ENCODE measurements at regions not wholly inside any gene's neighbourhood (a gene's known extent, or its start where the extent isn't known, plus 50 kb on each side); places are given as distances from the start of the nearest gene placed in this dataset.
A peak's percentile ranks its signal among the peaks of the same experiment; 100 is the strongest.

DNA sequence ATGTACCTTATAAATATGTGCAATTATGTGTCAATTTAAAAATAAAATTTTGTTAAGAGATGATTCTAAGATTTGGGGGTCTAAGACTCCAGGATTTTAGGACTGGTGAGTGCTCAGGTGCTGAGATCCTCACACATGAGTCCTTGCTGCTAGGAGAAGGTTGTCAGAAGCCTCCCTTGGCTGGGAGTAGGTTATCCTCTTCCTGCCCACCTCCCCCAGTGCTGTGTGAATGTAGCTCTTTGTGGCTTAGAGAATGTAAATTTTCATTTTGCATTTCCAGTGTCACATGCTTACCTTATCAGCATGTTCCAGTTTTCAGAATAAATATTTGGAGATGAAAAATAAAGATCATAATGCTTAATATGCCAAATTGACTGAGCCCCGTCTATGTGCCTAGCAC, 114.2 kb upstream of the MDM1 start:
- DNase-seq (ENCODE audit: low spot score) = no peak
- H3K36me3 Mint-ChIP-seq (ENCODE audit: low read depth) = peaks cover 8% of the 10 kb centered on the region
- intact Hi-C loops (cut with micrococcal nuclease) = no loop called here
- H3K27ac Mint-ChIP-seq = no peak overlapping the region
- peaks cover 20% of the 10 kb centered on the region for H3K9me3 Mint-ChIP-seq
- H3K27me3 Mint-ChIP-seq (ENCODE audit: low read depth) = no peaks in the 10 kb centered on the region
- H3K4me3 Mint-ChIP-seq (ENCODE audit: low read depth) = no peak overlapping the region
- peaks cover 44% of the 10 kb centered on the region for H3K4me1 Mint-ChIP-seq (ENCODE audit: low read depth)

DNA sequence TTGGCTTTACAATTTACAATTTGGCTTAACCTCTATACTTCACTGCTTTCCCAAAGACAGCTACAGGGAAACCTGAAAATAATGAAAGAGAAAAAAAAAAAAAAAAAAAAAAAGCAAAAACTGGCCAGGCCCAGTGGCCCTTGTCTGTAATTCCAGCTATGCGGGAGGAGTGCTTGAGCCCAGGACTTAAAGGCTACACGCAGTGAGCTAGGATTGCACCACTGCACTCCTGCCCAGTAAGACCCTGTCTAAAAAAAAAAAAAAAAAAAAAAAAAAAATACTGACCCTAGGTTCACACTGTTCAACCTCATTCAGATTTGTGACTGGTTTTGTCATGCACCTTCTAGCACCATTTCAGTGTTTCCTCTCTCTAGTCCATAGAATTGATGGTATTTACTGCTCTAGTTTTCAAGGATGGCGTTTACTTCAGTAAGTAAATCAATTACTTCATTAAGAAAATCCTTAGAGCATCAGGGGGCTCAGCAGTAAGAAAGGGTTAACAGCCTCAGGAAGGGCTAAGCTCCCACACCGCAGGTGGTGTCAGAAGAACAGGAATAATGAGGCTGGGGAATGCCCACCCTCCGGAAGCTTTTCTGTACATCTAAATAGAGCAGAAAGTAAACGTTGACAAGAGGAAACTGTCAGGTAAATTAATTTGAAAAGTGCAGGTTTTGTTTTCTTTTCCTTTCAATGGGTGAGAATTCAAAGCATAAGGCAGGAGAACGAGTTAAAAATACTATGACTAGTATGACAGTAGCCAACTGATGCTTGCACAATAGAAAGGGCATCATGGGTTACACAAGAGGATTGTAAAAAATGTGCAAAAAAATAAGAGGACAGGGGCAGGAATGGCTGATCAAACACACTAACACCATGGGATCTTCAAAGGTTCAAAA, 115.0 kb upstream of the MDM1 start:
- Mint-ChIP-seq H3K36me3 (ENCODE audit: low read depth) (peaks cover 8% of the 10 kb centered on the region), H3K27me3 (ENCODE audit: low read depth) (no peaks in the 10 kb centered on the region), H3K4me3 (ENCODE audit: low read depth) (no peak overlapping the region), H3K27ac (no peak overlapping the region), H3K4me1 (ENCODE audit: low read depth) (peaks cover 47% of the 10 kb centered on the region), H3K9me3 (peaks cover 20% of the 10 kb centered on the region)
- DNase-seq (ENCODE audit: low spot score) = no peak
- intact Hi-C loops (cut with micrococcal nuclease) = no loop called here

DNA sequence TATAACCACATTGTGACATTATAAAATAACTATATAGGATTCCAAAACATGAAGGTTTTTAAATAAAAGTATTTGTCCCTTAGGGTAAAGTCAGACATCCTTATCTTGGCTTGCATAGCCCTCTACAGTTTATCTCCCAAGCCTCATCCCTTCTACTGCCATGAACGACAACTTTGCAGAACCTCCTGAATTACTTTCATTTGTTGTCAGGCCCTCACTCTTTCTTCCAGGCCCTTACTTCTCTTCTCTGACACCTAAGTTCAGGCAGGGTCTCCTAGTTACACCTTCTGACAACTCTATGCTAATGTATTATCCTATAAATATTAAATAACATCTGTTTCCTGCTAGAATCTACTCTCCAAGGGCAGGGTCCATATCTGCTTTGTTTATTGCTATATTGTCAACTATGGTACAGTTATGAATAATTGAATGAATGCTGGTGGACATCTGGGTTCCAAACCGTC, 115.7 kb upstream of the MDM1 start:
- H3K4me1 Mint-ChIP-seq (ENCODE audit: low read depth) = peaks cover 51% of the 10 kb centered on the region
- DNase-seq (ENCODE audit: low spot score) = no peak
- H3K27ac Mint-ChIP-seq = no peak overlapping the region
- peaks cover 20% of the 10 kb centered on the region for H3K9me3 Mint-ChIP-seq
- H3K4me3 Mint-ChIP-seq (ENCODE audit: low read depth) = no peak overlapping the region
- peaks cover 8% of the 10 kb centered on the region for H3K36me3 Mint-ChIP-seq (ENCODE audit: low read depth)
- no peaks in the 10 kb centered on the region for H3K27me3 Mint-ChIP-seq (ENCODE audit: low read depth)
- intact Hi-C loops (cut with micrococcal nuclease) = no loop called here

DNA sequence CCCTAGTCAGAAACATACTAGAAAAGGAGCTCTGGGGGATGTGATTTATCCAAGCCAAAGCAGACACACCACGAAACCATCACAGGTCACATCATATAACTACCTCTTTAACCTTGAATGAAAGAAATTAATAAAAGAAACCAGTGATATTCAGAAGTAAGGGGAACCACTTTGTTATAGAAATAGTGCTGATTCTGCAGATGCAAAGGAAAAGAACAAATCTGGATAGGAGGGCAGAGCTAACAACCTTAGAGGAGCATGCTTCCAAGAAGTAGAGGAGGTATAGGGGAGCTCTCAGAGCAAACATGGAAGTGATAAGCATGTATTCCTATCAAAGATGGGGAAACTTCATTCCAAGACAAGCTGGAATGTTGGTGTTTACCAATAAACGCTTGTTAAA, 117.0 kb upstream of the MDM1 start:
- Mint-ChIP-seq H3K4me1 (ENCODE audit: low read depth) (peaks cover 64% of the 10 kb centered on the region), H3K4me3 (ENCODE audit: low read depth) (no peak overlapping the region), H3K36me3 (ENCODE audit: low read depth) (peaks cover 2% of the 10 kb centered on the region), H3K27me3 (ENCODE audit: low read depth) (no peaks in the 10 kb centered on the region), H3K27ac (no peak overlapping the region), H3K9me3 (peaks cover 11% of the 10 kb centered on the region)
- DNase-seq (ENCODE audit: low spot score) = no peak
- intact Hi-C loops (cut with micrococcal nuclease) = no loop called here

DNA sequence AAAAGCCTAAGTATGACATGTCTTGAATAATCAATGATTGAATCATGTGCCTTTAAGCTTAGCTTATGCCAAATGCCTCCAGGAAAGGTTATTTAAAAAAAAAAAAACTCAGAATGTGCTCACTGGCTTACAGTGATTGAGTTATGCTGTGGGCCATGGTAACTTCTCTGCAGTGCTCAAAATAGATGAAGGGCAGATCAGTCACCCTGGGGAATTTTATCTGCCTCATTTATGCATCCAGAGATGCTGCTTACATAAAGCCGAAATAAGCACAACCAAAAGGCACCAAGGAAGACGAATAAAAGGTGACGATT, 118.7 kb upstream of the MDM1 start:
- Mint-ChIP-seq H3K4me3 (ENCODE audit: low read depth) (peak overlapping the region; percentile 43), H3K27ac (peak overlapping the region; percentile 95), H3K27me3 (ENCODE audit: low read depth) (no peaks in the 10 kb centered on the region), H3K4me1 (ENCODE audit: low read depth) (peaks cover 79% of the 10 kb centered on the region), H3K9me3 (no peaks in the 10 kb centered on the region), H3K36me3 (ENCODE audit: low read depth) (no peaks in the 10 kb centered on the region)
- DNase-seq (ENCODE audit: low spot score) = no peak
- intact Hi-C loops (cut with micrococcal nuclease) = loop anchor here (1.0 to 5.0 kb wide), 12 partner anchors 30 to 753 kb away; partner anchors contain the start of genes NUP107, RAP1B and SLC35E3

DNA sequence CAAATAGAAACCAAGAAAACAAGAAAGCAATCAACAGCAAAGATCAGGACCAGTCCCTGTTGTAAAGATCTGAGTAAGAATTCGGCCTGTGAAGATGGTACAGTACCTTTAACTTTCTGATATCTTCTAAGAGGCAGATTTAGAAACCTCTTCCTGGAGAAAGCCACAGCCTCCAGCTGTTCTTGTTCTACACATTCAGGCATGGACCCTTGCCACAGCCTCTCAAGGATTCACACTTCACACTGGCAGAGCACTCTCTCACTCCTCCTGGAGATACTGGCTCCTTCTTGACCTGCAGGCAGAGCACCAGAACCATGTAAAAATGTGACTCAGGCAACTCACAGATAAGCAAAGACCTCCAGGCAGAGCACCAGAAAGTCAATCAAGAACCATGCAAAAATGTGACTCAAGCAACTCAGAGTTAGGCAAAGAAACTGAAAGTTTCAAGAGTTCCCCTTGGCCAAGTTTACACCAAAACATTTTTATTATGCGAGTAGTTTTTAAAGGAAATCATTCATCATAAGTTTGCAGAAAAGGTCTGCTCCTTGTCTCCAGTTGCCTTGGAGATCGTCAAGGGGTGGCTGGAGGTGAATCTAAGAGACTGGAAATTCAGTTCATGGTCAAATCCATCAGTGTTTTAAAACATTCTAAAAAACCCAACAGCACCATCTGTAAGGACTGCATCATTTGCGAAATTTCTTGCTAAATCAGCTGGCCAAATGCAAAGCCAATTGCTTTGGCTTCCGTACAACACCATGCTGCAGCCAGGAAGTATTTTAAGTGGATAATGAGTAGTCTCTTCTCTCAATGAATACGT, 119.3 kb upstream of the MDM1 start:
- peak overlapping the region; percentile 43 for H3K4me3 Mint-ChIP-seq (ENCODE audit: low read depth)
- intact Hi-C loops (cut with micrococcal nuclease) = loop anchor here (1.0 to 5.0 kb wide), 12 partner anchors 30 to 753 kb away; partner anchors contain the start of genes NUP107, RAP1B and SLC35E3
- peaks cover 3% of the 10 kb centered on the region for H3K9me3 Mint-ChIP-seq
- peak; percentile 55 for DNase-seq (ENCODE audit: low spot score)
- no peaks in the 10 kb centered on the region for H3K27me3 Mint-ChIP-seq (ENCODE audit: low read depth)
- no peaks in the 10 kb centered on the region for H3K36me3 Mint-ChIP-seq (ENCODE audit: low read depth)
- H3K4me1 Mint-ChIP-seq (ENCODE audit: low read depth) = peaks cover 78% of the 10 kb centered on the region
- H3K27ac Mint-ChIP-seq = peak overlapping the region; percentile 95

DNA sequence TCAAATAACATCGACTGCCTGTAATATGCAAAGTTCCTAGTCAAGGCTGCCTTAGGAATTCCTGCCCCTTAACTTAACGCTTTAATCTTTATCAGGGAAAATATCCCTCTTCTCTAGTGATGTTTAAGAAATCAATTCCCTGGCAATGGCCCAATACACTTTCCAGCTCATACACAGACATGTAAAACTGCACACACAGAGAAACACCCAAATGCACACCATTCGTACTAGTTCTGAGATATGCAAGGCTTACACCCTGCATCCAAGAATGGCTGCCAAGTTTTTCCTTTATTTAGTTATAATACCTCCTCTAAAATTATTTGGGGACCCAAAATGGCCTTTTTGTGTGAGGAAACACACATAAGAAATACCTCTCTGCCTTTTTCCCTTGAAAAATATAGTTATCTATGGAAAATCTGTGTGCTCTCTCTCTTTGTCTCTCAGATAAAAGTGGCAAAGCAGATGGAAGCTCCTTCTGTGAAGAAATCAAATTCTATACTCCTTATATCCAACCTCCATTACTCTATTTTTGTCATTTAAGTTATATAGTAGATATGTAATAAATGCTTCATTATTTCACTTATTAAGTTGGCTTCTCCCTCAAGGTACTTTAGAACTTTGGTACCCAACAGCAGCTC, 120.0 kb upstream of the MDM1 start:
- H3K4me1 Mint-ChIP-seq (ENCODE audit: low read depth) = peaks cover 75% of the 10 kb centered on the region
- no peak for DNase-seq (ENCODE audit: low spot score)
- H3K27me3 Mint-ChIP-seq (ENCODE audit: low read depth) = no peaks in the 10 kb centered on the region
- H3K36me3 Mint-ChIP-seq (ENCODE audit: low read depth) = no peaks in the 10 kb centered on the region
- H3K9me3 Mint-ChIP-seq = peaks cover 3% of the 10 kb centered on the region
- peak overlapping the region; percentile 20 for H3K4me3 Mint-ChIP-seq (ENCODE audit: low read depth)
- intact Hi-C loops (cut with micrococcal nuclease) = loop anchor here (5.0 kb wide), 1 partner anchor 335 kb away; no protein-coding TSS in a partner anchor
- peak overlapping the region; percentile 95 for H3K27ac Mint-ChIP-seq

DNA sequence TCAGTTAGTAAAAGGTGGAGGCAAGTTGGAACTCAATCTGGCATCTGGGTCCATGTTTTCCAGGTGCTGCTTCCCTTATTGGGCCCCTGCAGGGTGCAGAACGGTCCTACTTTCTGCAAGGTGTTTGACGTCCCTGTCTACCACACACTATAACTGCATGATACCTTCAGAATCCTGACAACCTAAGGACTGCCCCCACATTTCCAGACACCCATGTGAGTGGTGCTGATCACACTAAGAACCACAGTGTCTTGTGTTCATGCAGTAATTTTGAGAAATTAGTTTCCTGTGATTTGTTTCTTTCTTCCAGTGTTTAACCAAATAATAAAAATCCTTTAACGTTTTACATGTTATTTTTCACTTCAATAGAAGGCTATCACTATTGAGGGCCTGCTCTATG, 121.1 kb upstream of the MDM1 start:
- Mint-ChIP-seq H3K36me3 (ENCODE audit: low read depth) (no peaks in the 10 kb centered on the region), H3K4me1 (ENCODE audit: low read depth) (peaks cover 70% of the 10 kb centered on the region), H3K9me3 (peaks cover 3% of the 10 kb centered on the region), H3K27ac (no peak overlapping the region), H3K4me3 (ENCODE audit: low read depth) (no peak overlapping the region), H3K27me3 (ENCODE audit: low read depth) (no peaks in the 10 kb centered on the region)
- DNase-seq (ENCODE audit: low spot score) = no peak
- intact Hi-C loops (cut with micrococcal nuclease) = loop anchor here (5.0 kb wide), 1 partner anchor 336 kb away; no protein-coding TSS in a partner anchor

DNA sequence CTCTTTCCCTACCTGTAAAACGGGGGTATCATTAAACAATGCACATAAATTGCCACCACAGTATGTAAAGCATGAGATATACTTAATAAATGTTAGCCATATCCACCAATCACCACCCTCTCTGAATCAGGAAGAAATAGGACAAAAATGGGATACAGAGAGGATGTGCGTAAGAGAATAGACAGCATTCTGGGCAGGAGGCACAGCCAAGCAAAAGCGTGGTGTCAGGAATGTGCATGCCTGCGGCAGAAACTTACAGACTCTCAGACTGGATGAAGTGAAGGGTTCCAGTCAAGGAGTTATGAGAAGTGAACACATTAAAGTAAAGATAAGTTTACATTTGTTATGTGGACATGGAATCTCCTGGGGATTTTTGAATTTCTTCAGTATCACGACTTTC, 121.7 kb upstream of the MDM1 start:
- no peak overlapping the region for H3K27ac Mint-ChIP-seq

DNA sequence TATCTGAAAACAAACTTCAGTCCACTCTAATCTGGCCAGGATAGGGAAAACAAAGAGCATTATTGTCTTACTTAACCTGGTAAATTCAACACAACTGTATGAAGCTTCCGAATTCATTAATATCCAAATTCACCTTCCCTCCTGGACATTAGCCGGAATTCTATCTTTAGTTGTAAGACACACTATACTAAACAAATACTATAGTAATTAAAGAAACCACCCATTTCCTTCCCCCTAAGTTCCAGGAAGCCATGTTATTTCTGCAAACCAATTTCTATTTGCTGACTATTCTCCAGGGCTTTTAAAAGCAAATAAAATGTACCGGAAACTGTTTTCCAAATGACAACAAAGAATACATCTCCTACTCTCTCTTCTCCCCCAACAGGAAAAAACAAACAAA, 122.7 kb upstream of the MDM1 start:
- Mint-ChIP-seq H3K27me3 (ENCODE audit: low read depth) (no peaks in the 10 kb centered on the region), H3K36me3 (ENCODE audit: low read depth) (no peaks in the 10 kb centered on the region), H3K27ac (no peak overlapping the region), H3K9me3 (peaks cover 3% of the 10 kb centered on the region), H3K4me3 (ENCODE audit: low read depth) (no peak overlapping the region), H3K4me1 (ENCODE audit: low read depth) (peaks cover 65% of the 10 kb centered on the region)
- intact Hi-C loops (cut with micrococcal nuclease) = loop anchor here (5.0 kb wide), 1 partner anchor 338 kb away; no protein-coding TSS in a partner anchor
- no peak for DNase-seq (ENCODE audit: low spot score)

More for the DNA sequence above, 121.7 kb upstream of the MDM1 start:
- Mint-ChIP-seq H3K4me1 (ENCODE audit: low read depth) (peaks cover 70% of the 10 kb centered on the region), H3K36me3 (ENCODE audit: low read depth) (no peaks in the 10 kb centered on the region), H3K9me3 (peaks cover 3% of the 10 kb centered on the region), H3K27me3 (ENCODE audit: low read depth) (no peaks in the 10 kb centered on the region), H3K4me3 (ENCODE audit: low read depth) (no peak overlapping the region)
- no peak for DNase-seq (ENCODE audit: low spot score)
- intact Hi-C loops (cut with micrococcal nuclease) = loop anchor here (5.0 kb wide), 1 partner anchor 337 kb away; no protein-coding TSS in a partner anchor

DNA sequence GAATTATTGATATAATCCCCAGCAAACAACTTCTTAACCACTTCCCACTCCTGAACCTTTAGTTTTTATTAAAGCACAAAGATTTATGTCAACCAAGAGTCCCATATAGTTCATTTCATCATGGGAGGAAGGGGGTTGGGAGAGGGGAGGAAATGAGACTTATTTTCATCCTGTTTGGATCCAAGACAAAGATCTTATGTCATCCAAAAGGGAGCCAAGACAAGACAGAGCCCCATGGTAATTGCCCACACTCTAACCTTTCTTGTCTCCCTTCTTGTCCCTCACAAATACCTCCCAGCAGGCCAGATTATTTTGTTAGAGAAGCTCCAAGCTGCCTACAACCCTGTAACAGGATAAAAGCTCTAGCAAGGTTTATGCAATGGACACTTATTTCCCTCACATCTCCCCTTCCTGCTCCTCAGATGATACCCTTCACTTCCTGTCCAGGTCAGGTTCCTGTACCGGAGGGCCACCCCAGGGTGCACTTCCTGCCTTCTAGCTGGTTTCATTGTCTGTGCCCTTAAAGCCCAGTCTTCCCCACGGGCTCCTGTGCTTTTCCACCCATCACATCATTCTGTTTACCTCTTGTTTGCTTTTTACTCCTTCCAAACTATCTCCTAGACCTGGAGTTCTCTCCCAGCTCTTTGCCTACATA, 123.7 kb upstream of the MDM1 start:
- H3K27me3 Mint-ChIP-seq (ENCODE audit: low read depth) = no peaks in the 10 kb centered on the region
- DNase-seq (ENCODE audit: low spot score) = no peak
- H3K27ac Mint-ChIP-seq = peak overlapping the region; percentile 21
- H3K36me3 Mint-ChIP-seq (ENCODE audit: low read depth) = no peaks in the 10 kb centered on the region
- peaks cover 3% of the 10 kb centered on the region for H3K9me3 Mint-ChIP-seq
- peaks cover 58% of the 10 kb centered on the region for H3K4me1 Mint-ChIP-seq (ENCODE audit: low read depth)
- intact Hi-C loops (cut with micrococcal nuclease) = no loop called here
- H3K4me3 Mint-ChIP-seq (ENCODE audit: low read depth) = no peak overlapping the region

DNA sequence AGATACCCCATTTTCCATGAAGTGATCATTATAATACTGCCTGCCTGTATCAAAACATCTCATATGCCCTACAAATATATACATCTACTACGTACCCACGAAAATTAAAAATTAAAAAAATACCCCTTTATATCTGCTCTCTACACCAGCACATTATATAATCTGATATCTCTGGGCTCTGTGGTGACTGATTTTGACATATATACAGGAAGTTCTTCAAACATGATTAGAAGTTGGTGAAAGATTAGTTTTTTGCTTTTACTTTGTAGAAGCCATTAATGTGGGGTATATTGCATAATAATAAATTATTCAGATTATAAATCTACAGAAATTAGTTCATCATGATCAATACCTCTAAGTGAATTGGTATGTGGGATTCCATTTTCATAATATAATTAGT, 126.7 kb upstream of the MDM1 start:
- no peak overlapping the region for H3K27ac Mint-ChIP-seq
- no peaks in the 10 kb centered on the region for H3K36me3 Mint-ChIP-seq (ENCODE audit: low read depth)
- H3K4me3 Mint-ChIP-seq (ENCODE audit: low read depth) = no peak overlapping the region
- DNase-seq (ENCODE audit: low spot score) = no peak
- intact Hi-C loops (cut with micrococcal nuclease) = no loop called here
- H3K27me3 Mint-ChIP-seq (ENCODE audit: low read depth) = no peaks in the 10 kb centered on the region
- peaks cover 3% of the 10 kb centered on the region for H3K9me3 Mint-ChIP-seq
- H3K4me1 Mint-ChIP-seq (ENCODE audit: low read depth) = peaks cover 44% of the 10 kb centered on the region
